Immature natural killer cell (primary cell): ENCODE measurements at regions not wholly inside any gene's neighbourhood (a gene's known extent, or its start where the extent isn't known, plus 50 kb on each side); places are given as distances from the start of the nearest gene placed in this dataset.
"Not testable (repeated sequence)": the region's sequence is repeated elsewhere in the genome, so short reads cannot be mapped to it uniquely, and the experiment has no call there.

Experiments used
- DNase-seq, 3 donors: peaks; one replicate each; pipeline ENCODE4 v3.0.0; 2022; ENCODE audit warnings: mixed read lengths in 1 of 3
- H3K27ac Mint-ChIP-seq, 6 donors: one replicate each; pipeline ENCODE4 v1.8.0; 2020; ENCODE audit warnings: mixed read lengths in 6 of 6, mild to moderate bottlenecking in 5 of 6, inconsistent platforms in 4 of 6, moderate library complexity in 3 of 6
- H3K27me3 Mint-ChIP-seq, 3 donors: one replicate each; pipeline ENCODE4 v1.8.0; 2020 to 2021; ENCODE audit warnings: low read depth in 3 of 3, mild to moderate bottlenecking in 3 of 3, mixed read lengths in 3 of 3, moderate library complexity in 3 of 3, inconsistent platforms in 1 of 3
- H3K36me3 Mint-ChIP-seq, 3 donors: one replicate each; pipeline ENCODE4 v1.8.0; 2020; ENCODE audit warnings: mixed read lengths in 3 of 3, inconsistent platforms in 2 of 3, mild to moderate bottlenecking in 2 of 3
- H3K4me1 Mint-ChIP-seq, 2 donors: one replicate each; pipeline ENCODE4 v1.8.0; 2020; ENCODE audit warnings: inconsistent platforms in 2 of 2, mild to moderate bottlenecking in 2 of 2, mixed read lengths in 2 of 2, moderate library complexity in 1 of 2
- H3K4me3 Mint-ChIP-seq, 5 donors: one replicate each; pipeline ENCODE4 v1.8.0; 2020; ENCODE audit warnings: mild to moderate bottlenecking in 5 of 5, mixed read lengths in 5 of 5, inconsistent platforms in 3 of 5, moderate library complexity in 3 of 5
- H3K9me3 Mint-ChIP-seq, 6 donors: one replicate each; pipeline ENCODE4 v1.8.0; 2020; ENCODE audit warnings: mild to moderate bottlenecking in 6 of 6, mixed read lengths in 6 of 6, inconsistent platforms in 4 of 6, moderate library complexity in 3 of 6

DNA sequence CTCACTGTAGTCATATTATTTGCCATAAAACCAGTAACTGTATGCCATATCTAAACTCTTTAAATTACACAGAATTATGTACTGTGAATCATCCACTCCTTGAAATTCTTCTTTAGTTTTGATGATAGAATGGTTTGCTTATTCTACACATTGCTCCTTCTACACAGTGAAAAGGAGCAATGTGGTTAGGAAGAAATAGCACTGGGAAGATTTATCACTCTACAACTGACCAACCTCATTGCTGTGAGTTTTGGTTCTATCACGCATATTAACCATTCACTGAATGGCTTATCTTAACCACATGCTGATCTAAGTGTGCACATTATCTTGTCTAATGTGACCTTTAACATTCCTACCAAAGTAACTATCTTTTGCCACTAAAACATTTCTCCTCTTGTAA, 415.7 kb upstream of the NDST4 start:
- no peaks in the 10 kb centered on the region for H3K36me3 Mint-ChIP-seq
- no peak overlapping the region for H3K4me3 Mint-ChIP-seq
- H3K27ac Mint-ChIP-seq = no peak overlapping the region
- peaks cover 0 to 2% (median 0%) of the 10 kb centered on the region in 3 donors for H3K27me3 Mint-ChIP-seq
- no peak for DNase-seq
- no peaks in the 10 kb centered on the region for H3K4me1 Mint-ChIP-seq
- peaks cover 0 to under 1% (median 0%) of the 10 kb centered on the region in 6 donors for H3K9me3 Mint-ChIP-seq

DNA sequence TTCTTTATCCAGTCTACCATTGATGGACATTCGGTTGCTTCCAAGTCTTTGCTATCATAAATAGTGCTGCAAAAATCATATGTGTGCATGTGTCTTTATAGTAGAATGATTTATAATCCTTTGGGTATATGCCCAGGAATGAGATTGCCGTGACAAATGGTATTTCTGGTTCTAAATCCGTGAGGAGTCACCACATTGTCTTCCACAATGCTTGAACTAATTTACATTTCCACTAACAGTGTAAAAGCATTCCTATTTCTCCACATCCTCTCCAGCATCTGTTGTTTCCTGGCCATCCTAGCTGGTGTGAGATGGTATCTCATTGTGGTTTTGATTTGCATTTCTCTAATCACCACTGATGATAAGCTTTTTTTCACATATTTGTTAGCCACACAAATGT, 406.1 kb upstream of the NDST4 start:
- H3K36me3 Mint-ChIP-seq, DNase-seq, H3K27me3 Mint-ChIP-seq, H3K27ac Mint-ChIP-seq, H3K4me3 Mint-ChIP-seq, H3K4me1 Mint-ChIP-seq: not testable (repeated sequence)
- peaks cover 2 to 20% (median 10%) of the 10 kb centered on the region in 6 donors for H3K9me3 Mint-ChIP-seq

DNA sequence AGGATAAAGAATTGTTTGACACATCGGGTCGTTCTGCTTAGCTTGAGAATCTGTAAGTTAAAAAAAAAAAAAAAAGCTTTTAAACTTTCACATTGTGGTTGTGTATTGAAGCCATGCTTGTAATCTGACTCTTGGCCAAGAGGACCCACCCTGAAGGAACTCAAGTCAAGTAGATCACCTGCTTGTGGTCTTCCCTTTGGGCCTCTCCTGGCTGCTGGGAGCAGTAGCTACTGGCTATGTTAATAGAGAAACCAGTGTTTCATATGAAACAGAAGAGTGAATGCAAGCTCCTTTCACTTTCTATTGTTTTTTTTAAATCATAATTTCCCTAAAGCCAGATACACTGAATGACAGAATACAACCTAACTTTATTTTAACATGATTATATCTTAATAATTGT, 402.4 kb upstream of the NDST4 start:
- Mint-ChIP-seq H3K4me3 (no peak overlapping the region), H3K27ac (no peak overlapping the region), H3K9me3 (peaks cover 0 to 5% (median under 1%) of the 10 kb centered on the region in 6 donors), H3K4me1 (no peaks in the 10 kb centered on the region), H3K36me3 (no peaks in the 10 kb centered on the region), H3K27me3 (peaks cover 0 to 2% (median 0%) of the 10 kb centered on the region in 3 donors)
- no peak for DNase-seq

DNA sequence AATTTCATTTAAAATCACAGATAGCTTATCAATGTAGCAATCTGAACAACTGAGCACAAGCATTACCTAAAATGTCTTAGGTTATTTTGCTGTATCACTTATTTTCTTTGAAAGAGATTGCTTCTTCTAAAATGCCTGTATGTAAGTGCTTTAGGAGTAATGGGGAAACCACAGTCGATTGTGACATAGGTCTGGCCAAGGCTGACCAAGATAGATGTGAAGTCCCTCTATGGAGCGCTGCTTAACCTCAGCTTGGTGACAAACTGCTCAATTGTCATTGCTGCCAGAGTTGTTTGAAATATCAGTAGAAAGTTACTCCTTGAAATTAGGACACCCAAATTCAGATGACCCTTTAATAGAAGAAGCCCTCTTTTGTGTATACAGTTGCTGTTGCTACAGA, 401.9 kb upstream of the NDST4 start:
- DNase-seq = no peak
- Mint-ChIP-seq H3K4me1 (no peaks in the 10 kb centered on the region), H3K27me3 (peaks cover 0 to 2% (median 0%) of the 10 kb centered on the region in 3 donors), H3K9me3 (peaks cover 0 to 2% (median 0%) of the 10 kb centered on the region in 6 donors), H3K36me3 (no peaks in the 10 kb centered on the region), H3K27ac (no peak overlapping the region), H3K4me3 (no peak overlapping the region)

DNA sequence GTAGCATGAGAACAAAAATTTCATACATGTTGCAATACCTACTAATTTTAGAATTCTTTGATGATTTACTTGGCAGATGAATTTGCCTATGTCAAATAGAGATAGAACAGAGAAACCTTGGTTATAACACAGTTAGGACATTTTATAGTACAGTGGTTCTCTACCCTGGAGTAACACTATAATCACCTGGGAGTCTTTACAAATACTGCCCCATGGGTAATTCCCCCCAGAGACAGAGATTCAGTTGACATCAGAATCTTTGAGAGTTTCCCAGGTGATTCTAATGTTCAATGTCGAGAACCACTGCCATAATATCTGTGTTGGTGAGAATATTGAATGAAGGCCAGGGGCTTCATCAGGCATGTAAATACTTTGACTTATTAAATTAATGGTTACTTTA, 401.3 kb upstream of the NDST4 start:
- peaks cover 0 to 2% (median 0%) of the 10 kb centered on the region in 3 donors for H3K27me3 Mint-ChIP-seq
- no peak overlapping the region for H3K4me3 Mint-ChIP-seq
- peaks cover 0 to 2% (median 0%) of the 10 kb centered on the region in 6 donors for H3K9me3 Mint-ChIP-seq
- no peaks in the 10 kb centered on the region for H3K36me3 Mint-ChIP-seq
- no peaks in the 10 kb centered on the region for H3K4me1 Mint-ChIP-seq
- no peak overlapping the region for H3K27ac Mint-ChIP-seq
- no peak for DNase-seq

DNA sequence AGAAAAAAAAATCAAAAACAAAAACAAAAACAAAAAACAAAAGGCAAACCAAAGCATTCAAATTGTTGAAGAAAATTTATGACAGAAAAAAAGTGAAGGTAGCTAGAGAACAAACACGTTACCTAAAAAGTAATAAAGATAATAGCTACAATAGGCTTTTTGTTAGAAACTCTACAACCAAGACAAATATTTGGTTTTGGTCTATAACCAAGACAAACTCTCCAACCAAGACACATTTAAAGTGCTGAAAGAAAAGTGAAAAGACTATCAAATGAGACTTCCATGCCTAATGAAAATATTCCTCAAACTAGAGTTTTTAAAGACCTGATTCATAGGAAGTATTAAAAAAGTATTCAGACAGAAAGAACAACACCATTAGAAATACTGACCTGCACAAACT, 391.9 kb upstream of the NDST4 start:
- Mint-ChIP-seq H3K36me3 (no peaks in the 10 kb centered on the region), H3K4me3 (no peak overlapping the region), H3K27ac (no peak overlapping the region), H3K9me3 (peaks cover 0 to 4% (median 1%) of the 10 kb centered on the region in 6 donors), H3K4me1 (no peaks in the 10 kb centered on the region), H3K27me3 (peaks cover 0 to 2% (median 0%) of the 10 kb centered on the region in 3 donors)
- no peak for DNase-seq

DNA sequence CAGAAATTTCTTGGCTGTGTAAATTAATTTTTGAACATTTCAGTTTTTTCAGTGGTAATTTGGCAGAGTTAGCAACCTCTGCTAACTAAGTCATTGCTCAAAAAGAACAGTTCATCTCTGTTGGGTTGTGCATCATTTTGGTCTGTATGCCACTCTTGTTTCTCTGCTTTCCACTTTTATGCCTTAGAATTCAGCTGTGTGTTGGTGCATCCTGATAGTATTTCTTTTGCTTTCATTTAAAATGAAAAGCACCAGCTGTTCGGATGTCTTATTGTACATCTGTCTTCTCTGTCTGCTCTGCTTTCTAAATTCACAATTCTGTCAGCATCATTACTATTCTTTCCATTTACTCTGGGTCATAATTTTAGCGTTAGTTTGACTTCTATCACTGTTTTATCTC, 388.2 kb upstream of the NDST4 start:
- Mint-ChIP-seq H3K4me3 (no peak overlapping the region), H3K27ac (no peak overlapping the region), H3K9me3 (peaks cover 0 to 7% (median 2%) of the 10 kb centered on the region in 6 donors), H3K4me1 (no peaks in the 10 kb centered on the region), H3K27me3 (peaks cover 0 to 3% (median 0%) of the 10 kb centered on the region in 3 donors), H3K36me3 (no peaks in the 10 kb centered on the region)
- no peak for DNase-seq

DNA sequence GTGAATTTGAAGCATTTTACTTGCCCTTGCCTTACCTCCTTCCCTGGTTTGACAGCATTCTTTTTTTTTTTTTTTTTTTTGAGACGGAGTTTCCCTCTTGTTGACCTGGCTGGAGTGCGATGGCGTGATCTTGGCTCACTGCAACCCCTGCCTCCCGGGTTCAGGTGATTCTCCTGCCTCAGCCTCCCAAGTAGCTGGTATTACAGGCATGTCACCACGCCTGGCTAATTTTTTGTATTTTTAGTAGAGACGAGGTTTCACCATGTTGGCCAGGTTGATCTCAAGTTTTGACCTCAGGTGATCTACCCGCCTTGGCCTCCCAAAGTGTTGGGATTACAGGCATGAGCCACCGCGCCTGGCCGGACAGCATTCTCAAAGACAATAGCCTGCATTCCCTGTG, 380.4 kb upstream of the NDST4 start:
- H3K27me3 Mint-ChIP-seq, H3K36me3 Mint-ChIP-seq, DNase-seq, H3K4me1 Mint-ChIP-seq, H3K4me3 Mint-ChIP-seq, H3K27ac Mint-ChIP-seq: not testable (repeated sequence)
- H3K9me3 Mint-ChIP-seq = peaks cover 8 to 20% (median 11%) of the 10 kb centered on the region in 6 donors

DNA sequence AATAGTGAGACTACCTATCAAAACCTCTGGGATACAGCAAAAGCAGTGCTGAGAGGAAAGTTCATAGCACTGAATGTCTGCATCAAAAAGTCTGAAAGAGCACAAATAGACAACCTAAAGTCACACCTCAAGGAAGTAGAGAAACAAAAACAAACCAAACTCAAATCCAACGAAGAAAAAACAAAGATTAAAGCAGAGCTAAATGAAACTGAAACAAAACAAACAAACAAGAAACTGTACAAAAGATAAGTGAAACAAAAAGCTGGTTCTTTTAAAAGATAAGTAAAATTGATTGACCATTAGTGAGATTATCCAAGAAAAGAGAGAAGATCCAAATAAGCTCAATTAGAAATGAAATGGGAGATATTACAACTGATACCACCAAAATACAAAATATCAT, 378.3 kb upstream of the NDST4 start:
- DNase-seq = no peak
- Mint-ChIP-seq H3K27me3 (no peaks in the 10 kb centered on the region), H3K4me3 (no peak overlapping the region), H3K27ac (no peak overlapping the region), H3K9me3 (peaks cover 7 to 20% (median 10%) of the 10 kb centered on the region in 6 donors), H3K4me1 (peaks cover 0 to 2% of the 10 kb centered on the region in 2 donors), H3K36me3 (peaks cover 0 to 4% (median 4%) of the 10 kb centered on the region in 3 donors)

DNA sequence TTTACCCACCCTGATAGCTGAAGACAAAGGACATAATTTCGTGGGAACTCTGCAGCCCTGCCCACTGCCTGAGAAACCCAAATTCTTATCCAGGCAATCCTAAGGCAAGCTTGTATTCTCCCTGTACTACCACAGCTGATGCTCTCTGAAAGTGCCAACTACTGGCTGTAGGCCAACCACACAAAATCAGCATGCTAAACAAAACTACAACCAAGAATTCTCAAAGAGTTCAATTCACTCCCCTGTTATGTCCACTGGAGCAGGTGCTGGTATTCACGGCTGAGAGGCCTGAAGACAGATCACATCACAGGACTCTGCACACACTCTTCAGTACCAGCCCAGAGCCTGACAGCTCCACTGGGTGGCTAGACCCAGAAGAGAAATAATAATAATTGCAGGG, 375.9 kb upstream of the NDST4 start:
- H3K4me3 Mint-ChIP-seq = no peak overlapping the region
- no peaks in the 10 kb centered on the region for H3K27me3 Mint-ChIP-seq
- H3K27ac Mint-ChIP-seq = no peak overlapping the region
- peaks cover 3 to 14% (median 8%) of the 10 kb centered on the region in 6 donors for H3K9me3 Mint-ChIP-seq
- peaks cover 0 to 2% of the 10 kb centered on the region in 2 donors for H3K4me1 Mint-ChIP-seq
- DNase-seq = no peak
- H3K36me3 Mint-ChIP-seq = peaks cover 0 to 4% (median 4%) of the 10 kb centered on the region in 3 donors

DNA sequence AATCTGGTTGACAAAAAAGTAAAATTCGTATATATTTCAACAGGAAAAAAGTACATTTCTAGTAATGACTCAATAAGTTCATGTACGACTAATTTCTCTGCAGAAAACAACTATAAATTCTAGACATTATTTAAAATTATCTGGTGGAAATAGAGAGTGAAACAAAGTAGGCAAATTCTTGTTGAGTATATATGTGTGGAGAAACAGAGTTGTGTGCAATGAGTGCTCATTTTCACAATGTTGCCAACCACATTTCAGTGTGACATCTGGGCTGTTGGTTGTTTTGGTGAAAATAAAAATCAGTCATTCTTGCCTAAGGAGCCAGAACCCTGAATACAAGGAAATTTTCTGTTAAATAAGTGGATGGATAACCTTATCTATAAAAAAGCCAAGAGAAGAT, 372.0 kb upstream of the NDST4 start:
- Mint-ChIP-seq H3K27me3 (no peaks in the 10 kb centered on the region), H3K4me1 (no peaks in the 10 kb centered on the region), H3K4me3 (no peak overlapping the region), H3K27ac (no peak overlapping the region), H3K36me3 (peaks cover 0 to 4% (median 0%) of the 10 kb centered on the region in 3 donors), H3K9me3 (peaks cover 0 to 10% (median 4%) of the 10 kb centered on the region in 6 donors)
- no peak for DNase-seq

DNA sequence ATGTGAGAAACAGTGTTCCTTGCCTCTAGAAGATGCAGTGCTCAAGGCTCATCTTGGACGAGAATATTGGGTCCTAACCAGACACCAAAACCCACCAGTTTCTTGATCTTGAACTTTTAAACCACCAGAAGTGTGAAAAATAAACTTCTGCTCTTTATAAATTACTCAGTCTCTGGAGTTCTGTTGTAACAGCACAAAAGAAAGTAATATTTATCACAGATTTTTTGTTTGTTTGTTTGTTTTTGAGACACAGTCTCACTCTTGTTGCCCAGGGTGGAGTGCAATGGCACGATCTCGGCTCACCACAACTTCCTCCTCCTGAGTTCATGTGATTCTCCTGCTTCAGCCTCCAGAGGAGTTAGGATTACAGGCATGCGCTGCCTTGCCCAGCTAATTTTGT, 371.1 kb upstream of the NDST4 start:
- Mint-ChIP-seq H3K27ac (no peak overlapping the region), H3K9me3 (peaks cover 0 to 6% (median 2%) of the 10 kb centered on the region in 6 donors), H3K4me1 (no peaks in the 10 kb centered on the region), H3K36me3 (peaks cover 0 to under 1% (median 0%) of the 10 kb centered on the region in 3 donors), H3K27me3 (no peaks in the 10 kb centered on the region), H3K4me3 (no peak overlapping the region)
- no peak for DNase-seq

DNA sequence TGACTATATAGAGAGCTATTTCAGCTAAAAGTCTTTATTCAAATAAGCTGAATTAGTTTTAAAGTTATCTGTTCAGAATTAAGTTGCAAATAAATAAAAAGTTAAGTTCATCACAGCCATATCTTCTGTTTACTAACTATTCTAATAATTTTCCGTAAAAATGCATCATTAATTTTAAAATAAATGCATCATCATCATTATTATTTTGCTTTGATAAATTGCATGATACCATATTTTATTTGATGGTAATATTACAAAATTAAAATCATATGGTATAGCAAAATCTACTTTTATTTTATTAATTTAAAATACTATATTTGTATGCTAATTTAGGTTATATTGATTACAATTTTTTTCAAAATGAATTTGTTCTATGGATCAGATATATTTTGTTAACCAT, 357.3 kb upstream of the NDST4 start:
- H3K4me1 Mint-ChIP-seq = no peaks in the 10 kb centered on the region
- DNase-seq = no peak
- H3K4me3 Mint-ChIP-seq = no peak overlapping the region
- H3K36me3 Mint-ChIP-seq = no peaks in the 10 kb centered on the region
- peaks cover 0 to 2% (median 2%) of the 10 kb centered on the region in 3 donors for H3K27me3 Mint-ChIP-seq
- H3K9me3 Mint-ChIP-seq = peaks cover 0 to 5% (median 2%) of the 10 kb centered on the region in 6 donors
- no peak overlapping the region for H3K27ac Mint-ChIP-seq

DNA sequence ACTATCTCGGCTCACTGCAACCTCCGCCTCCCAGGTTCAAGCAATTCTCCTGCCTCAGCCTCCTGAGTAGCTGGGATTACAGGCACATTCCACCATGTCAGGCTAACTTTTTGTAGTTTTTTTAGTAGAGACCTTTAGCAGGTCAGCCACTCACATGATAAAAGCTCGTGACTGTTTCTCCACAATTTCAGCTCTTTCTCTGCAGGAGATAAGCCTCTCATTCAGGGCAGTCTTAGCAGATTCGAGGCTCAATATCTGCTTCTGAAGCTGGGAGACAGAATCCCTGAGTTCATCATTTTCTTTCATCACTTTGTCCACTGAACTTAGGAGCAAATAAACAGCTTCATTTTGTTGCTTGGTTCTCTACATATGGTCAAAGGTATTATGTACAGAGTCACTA, 345.9 kb upstream of the NDST4 start:
- not testable (repeated sequence) for DNase-seq, H3K4me3 Mint-ChIP-seq, H3K27ac Mint-ChIP-seq, H3K4me1 Mint-ChIP-seq, H3K27me3 Mint-ChIP-seq, H3K36me3 Mint-ChIP-seq, H3K9me3 Mint-ChIP-seq

DNA sequence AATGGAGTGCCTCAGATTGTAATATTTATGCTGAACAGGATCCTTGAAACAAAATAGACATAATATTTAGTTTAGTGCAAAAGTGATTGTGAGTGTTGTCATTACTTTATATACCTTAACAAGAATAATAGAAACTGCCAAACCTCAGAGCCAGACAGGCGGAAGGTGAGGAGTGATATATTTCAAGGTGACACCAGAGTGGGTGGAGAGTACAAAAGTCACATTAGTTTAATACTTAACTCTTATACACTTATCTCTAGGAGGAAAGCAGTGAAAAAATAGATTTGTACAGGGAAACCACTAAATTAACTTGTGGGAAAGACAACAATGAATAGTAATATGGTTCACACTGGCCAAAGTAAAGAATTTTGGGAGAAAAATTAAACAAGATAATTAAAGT, 342.8 kb upstream of the NDST4 start:
- DNase-seq = no peak
- no peaks in the 10 kb centered on the region for H3K4me1 Mint-ChIP-seq
- no peaks in the 10 kb centered on the region for H3K36me3 Mint-ChIP-seq
- no peak overlapping the region for H3K4me3 Mint-ChIP-seq
- peaks cover 0 to 5% (median 2%) of the 10 kb centered on the region in 3 donors for H3K27me3 Mint-ChIP-seq
- H3K9me3 Mint-ChIP-seq = peaks cover 0 to 4% (median under 1%) of the 10 kb centered on the region in 6 donors
- no peak overlapping the region for H3K27ac Mint-ChIP-seq
